PFSK-1 (cell line): ENCODE measurements at regions not wholly inside any gene's neighbourhood (a gene's known extent, or its start where the extent isn't known, plus 50 kb on each side); places are given as distances from the start of the nearest gene placed in this dataset.

Experiments used
- POLR2AphosphoS5 ChIP-seq: IDR thresholded peaks from 2 replicates; pipeline ENCODE4 v1.6.1; 2012; ENCODE audit warnings: low read depth, mild to moderate bottlenecking, control low read depth, low read length, moderate library complexity
- SIN3A ChIP-seq: IDR thresholded peaks from 2 replicates; pipeline ENCODE4 v1.6.1; 2012; ENCODE audit warnings: mild to moderate bottlenecking, low read length, moderate library complexity, borderline replicate concordance; ENCODE audit not compliant: insufficient read depth
- TF ChIP-seq, protein P1 (sequence below), 2 experiments: IDR thresholded peaks; 2 replicates each; pipeline versions ENCODE4 v1.6.1 to v1.8.0; 2011 to 2012; ENCODE audit warnings: low read depth in 2 of 2, low read length in 2 of 2, control low read depth in 1 of 2, inconsistent platforms in 1 of 2, mild to moderate bottlenecking in 1 of 2, moderate library complexity in 1 of 2; ENCODE audit not compliant: insufficient read depth in 1 of 2

DNA sequence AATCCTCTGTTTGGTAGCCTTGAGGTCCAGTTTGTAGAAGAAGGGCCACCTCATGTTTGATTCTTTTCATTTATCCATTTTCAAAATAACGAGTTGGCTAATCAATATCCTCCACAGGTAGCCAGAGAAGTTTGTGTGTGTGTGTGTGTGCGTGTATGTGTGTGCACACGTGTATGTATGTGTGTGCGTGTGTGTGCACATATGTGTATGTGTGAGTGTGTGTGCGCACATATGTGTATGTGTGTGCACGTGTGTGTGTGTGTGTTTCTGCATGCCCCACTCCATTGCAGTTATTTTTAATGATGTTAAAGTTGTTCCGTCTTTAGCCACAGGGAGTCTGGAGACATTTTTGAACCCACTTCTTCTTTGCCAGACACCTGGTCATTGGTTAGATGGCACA, 112.8 kb upstream of the PRKCQ start:
- TF ChIP-seq POLR2AphosphoS5, result no peak
- TF ChIP-seq SIN3A, result no peak
- TF ChIP-seq, protein P1, sequence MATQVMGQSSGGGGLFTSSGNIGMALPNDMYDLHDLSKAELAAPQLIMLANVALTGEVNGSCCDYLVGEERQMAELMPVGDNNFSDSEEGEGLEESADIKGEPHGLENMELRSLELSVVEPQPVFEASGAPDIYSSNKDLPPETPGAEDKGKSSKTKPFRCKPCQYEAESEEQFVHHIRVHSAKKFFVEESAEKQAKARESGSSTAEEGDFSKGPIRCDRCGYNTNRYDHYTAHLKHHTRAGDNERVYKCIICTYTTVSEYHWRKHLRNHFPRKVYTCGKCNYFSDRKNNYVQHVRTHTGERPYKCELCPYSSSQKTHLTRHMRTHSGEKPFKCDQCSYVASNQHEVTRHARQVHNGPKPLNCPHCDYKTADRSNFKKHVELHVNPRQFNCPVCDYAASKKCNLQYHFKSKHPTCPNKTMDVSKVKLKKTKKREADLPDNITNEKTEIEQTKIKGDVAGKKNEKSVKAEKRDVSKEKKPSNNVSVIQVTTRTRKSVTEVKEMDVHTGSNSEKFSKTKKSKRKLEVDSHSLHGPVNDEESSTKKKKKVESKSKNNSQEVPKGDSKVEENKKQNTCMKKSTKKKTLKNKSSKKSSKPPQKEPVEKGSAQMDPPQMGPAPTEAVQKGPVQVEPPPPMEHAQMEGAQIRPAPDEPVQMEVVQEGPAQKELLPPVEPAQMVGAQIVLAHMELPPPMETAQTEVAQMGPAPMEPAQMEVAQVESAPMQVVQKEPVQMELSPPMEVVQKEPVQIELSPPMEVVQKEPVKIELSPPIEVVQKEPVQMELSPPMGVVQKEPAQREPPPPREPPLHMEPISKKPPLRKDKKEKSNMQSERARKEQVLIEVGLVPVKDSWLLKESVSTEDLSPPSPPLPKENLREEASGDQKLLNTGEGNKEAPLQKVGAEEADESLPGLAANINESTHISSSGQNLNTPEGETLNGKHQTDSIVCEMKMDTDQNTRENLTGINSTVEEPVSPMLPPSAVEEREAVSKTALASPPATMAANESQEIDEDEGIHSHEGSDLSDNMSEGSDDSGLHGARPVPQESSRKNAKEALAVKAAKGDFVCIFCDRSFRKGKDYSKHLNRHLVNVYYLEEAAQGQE (IDR thresholded peaks at IDR 0.05; ENCODE audit: insufficient read depth in 1 of 2, low read depth in 2 of 2, low read length in 2 of 2), result no peak
